ENCODE measurements at regions not wholly inside any gene's neighbourhood (a gene's known extent, or its start where the extent isn't known, plus 50 kb on each side); places are given as distances from the start of the nearest gene placed in this dataset.

DNA sequence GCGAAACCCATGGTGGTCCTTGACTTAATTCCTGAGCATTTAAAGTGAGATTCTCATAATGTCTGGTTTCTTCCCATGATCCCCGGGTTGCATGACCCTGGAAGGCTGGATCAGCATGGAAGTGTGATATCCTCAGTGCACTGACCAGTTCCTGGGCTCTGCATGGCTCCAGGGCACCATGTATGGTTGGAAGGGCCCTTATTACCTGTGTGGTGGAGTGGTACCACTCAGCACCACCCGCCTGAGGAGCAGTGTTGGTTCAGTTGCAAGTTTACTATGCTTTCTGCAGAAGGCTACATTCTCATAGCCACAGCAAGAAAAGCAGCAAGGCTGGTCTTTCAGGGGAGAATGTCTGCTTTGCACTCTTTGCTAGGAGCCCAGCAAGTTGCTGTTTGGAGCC is 325.7 kb upstream of the MKI67 start:
- CTCF ChIA-PET, result no interaction called here
- Mint-ChIP-seq H3K4me3 (no peak overlapping the region), H3K27ac (no peak overlapping the region), H3K36me3 (ENCODE audit: low read depth) (no peaks in the 10 kb centered on the region), H3K4me1 (no peaks in the 10 kb centered on the region), H3K27me3 (no peaks in the 10 kb centered on the region), H3K9me3 (no peaks in the 10 kb centered on the region)
- no peak for TF ChIP-seq CTCF (IDR thresholded peaks at IDR 0.05)
- intact Hi-C loops (cut with micrococcal nuclease), result no loop called here
- POLR2A ChIA-PET, result no interaction called here
- no peak for ATAC-seq (ENCODE audit: low read depth)
- no peak for DNase-seq

DNA sequence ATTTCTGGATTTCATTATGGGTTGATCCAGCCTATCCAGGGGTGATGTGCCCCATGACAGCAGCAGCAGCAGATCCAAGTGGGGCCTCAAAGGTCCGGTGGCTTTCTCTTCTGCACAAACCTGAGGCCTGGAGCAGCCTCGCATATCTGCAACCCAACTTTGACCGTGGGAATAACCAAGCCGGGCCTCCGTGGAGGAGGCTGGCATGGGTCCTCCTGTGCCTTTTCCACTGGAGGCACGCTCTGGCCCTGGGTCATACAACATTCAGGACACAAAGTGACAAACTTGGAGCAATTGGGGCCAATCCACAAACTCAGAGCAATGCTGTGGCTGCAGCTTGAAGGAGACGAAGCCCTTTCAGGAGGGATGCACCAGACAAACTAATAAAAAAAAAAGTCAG is 330.0 kb upstream of the MKI67 start:
- no peaks in the 10 kb centered on the region for H3K9me3 Mint-ChIP-seq
- no peak overlapping the region for H3K27ac Mint-ChIP-seq
- H3K27me3 Mint-ChIP-seq, result no peaks in the 10 kb centered on the region
- no peak for ATAC-seq (ENCODE audit: low read depth)
- H3K36me3 Mint-ChIP-seq (ENCODE audit: low read depth), result no peaks in the 10 kb centered on the region
- TF ChIP-seq CTCF (IDR thresholded peaks at IDR 0.05), result no peak
- no peak overlapping the region for H3K4me3 Mint-ChIP-seq
- no peaks in the 10 kb centered on the region for H3K4me1 Mint-ChIP-seq
- ChIA-PET POLR2A (no interaction called here), CTCF (no interaction called here)
- no peak for DNase-seq
- intact Hi-C loops (cut with micrococcal nuclease), result no loop called here

GRCh38 chr10:128457136-128457535 is 330.9 kb upstream of the MKI67 start:
- no peak overlapping the region for H3K27ac Mint-ChIP-seq
- no peak for TF ChIP-seq CTCF (IDR thresholded peaks at IDR 0.05)
- intact Hi-C loops (cut with micrococcal nuclease), result no loop called here
- no peaks in the 10 kb centered on the region for H3K9me3 Mint-ChIP-seq
- no peaks in the 10 kb centered on the region for H3K4me1 Mint-ChIP-seq
- ATAC-seq (ENCODE audit: low read depth) (no peak), DNase-seq (no peak)
- ChIA-PET POLR2A (no interaction called here), CTCF (no interaction called here)
- H3K36me3 Mint-ChIP-seq (ENCODE audit: low read depth), result no peaks in the 10 kb centered on the region
- H3K4me3 Mint-ChIP-seq, result no peak overlapping the region
- no peaks in the 10 kb centered on the region for H3K27me3 Mint-ChIP-seq

DNA sequence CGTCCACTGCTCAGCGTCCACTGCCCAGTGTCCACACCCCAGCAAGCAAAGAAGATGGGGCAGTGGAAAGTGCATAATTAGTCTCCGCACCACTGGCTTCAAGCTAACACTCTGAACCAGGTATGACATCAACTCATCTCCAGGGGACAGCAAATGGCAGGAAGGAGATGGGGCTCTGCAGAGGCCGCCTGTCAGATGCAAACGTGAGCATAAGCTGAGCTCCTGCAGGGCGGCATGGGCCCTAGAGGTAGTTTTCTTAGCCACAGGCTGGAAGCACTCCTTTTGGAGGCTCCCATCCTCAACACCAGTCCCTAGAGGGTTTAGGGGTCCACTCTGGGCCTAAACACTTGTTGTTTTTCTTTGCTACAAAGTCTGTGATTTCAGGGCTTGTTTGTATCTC is 335.8 kb upstream of the MKI67 start:
- intact Hi-C loops (cut with micrococcal nuclease), result no loop called here
- peaks cover 3% of the 10 kb centered on the region for H3K9me3 Mint-ChIP-seq
- no peak for TF ChIP-seq CTCF (IDR thresholded peaks at IDR 0.05)
- ChIA-PET CTCF (no interaction called here), POLR2A (no interaction called here)
- ATAC-seq (ENCODE audit: low read depth), result no peak
- no peaks in the 10 kb centered on the region for H3K36me3 Mint-ChIP-seq (ENCODE audit: low read depth)
- no peaks in the 10 kb centered on the region for H3K4me1 Mint-ChIP-seq
- H3K4me3 Mint-ChIP-seq, result no peak overlapping the region
- H3K27me3 Mint-ChIP-seq, result no peaks in the 10 kb centered on the region
- H3K27ac Mint-ChIP-seq, result no peak overlapping the region
- DNase-seq, result no peak

DNA sequence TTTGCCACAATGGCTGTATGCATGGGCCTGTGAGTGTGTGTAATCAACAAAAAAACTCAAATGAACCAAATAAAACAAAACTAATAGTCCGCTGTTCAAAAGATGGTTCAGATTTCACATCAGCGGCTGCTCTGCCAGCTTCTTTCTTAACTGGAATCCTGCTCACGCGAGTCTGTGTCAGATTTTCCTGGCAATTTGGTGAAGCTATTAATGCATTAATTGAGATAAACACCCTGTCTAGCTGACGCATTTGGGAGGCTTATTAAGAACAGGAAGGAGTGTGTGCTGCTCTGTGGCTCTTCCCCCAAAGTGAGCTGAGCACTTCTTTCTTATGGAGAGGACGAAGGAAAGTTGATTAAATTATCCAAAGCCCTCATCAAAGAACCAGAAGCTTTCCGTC is 336.6 kb upstream of the MKI67 start:
- intact Hi-C loops (cut with micrococcal nuclease), result no loop called here
- no peaks in the 10 kb centered on the region for H3K36me3 Mint-ChIP-seq (ENCODE audit: low read depth)
- TF ChIP-seq CTCF (IDR thresholded peaks at IDR 0.05), result no peak
- DNase-seq, result no peak
- no peak for ATAC-seq (ENCODE audit: low read depth)
- no peak overlapping the region for H3K27ac Mint-ChIP-seq
- H3K4me1 Mint-ChIP-seq, result no peaks in the 10 kb centered on the region
- peaks cover 3% of the 10 kb centered on the region for H3K9me3 Mint-ChIP-seq
- ChIA-PET CTCF (no interaction called here), POLR2A (no interaction called here)
- no peaks in the 10 kb centered on the region for H3K27me3 Mint-ChIP-seq
- H3K4me3 Mint-ChIP-seq, result no peak overlapping the region
